NCI-H2196 (cell line): ENCODE measurements at regions not wholly inside any gene's neighbourhood (a gene's known extent, or its start where the extent isn't known, plus 50 kb on each side); places are given as distances from the start of the nearest gene placed in this dataset.
"Not testable (repeated sequence)": the region's sequence is repeated elsewhere in the genome, so short reads cannot be mapped to it uniquely, and the experiment has no call there.

Experiments used
- DNase-seq: peaks from one replicate; lab custom pipeline; 2025; ENCODE audit not compliant: unreplicated experiment; lab: John Stamatoyannopoulos, UW

DNA sequence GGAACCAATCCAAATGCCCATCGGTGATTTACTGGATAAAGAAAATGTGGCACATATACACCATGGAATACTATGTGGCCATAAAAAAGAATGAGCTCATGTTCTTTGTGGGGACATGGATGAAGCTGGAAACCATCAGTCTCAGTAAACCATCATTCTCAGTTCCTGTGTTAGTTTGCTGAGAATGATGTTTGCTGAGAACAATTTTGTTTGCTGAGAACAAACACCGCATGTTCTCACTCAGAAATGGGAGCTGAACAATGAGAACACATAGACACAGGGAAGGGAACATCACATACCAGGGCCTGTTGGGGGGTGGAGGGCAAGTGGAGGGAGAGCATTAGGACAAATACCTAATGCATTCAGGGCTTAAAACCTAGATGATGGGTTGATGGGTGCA, 185.5 kb downstream of the ANXA1 start:
- not testable (repeated sequence) for DNase-seq

DNA sequence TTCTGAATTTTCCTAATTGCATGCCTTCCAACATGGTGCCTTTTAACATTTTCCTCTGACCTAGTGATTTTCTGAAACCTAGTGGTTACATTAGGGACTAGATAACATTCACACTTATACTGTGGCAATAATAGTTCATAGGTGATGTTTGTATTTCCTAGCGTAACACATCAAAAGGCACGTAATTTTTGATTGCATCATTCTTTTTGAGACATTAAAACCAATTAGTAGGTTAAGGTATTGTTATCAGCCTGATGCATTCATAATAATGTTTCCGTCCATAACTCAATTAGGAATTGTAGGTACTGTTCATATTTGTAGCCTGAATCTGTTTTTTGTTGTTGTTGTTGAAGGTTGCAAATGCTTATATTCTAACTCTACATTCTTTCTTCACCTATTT, 192.4 kb downstream of the ANXA1 start:
- no peak for DNase-seq

DNA sequence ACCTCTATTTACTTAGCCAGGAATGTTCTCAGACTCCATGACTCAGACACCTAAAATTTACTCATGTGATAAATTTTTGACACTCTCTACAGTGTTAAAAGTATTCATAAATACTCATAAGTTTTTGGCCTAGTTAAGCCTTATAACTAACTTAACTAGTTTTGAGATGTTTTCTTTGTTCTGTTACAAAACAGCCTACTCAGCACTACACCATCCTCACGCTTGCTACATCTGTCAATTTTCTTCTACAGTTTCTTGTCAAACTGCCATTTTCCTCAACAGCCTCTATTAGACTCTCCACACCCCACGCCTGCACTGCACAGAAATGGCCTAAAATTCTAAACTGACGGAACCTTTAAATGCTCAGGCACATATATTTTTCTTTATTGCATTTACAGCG, 195.5 kb downstream of the ANXA1 start:
- no peak for DNase-seq

DNA sequence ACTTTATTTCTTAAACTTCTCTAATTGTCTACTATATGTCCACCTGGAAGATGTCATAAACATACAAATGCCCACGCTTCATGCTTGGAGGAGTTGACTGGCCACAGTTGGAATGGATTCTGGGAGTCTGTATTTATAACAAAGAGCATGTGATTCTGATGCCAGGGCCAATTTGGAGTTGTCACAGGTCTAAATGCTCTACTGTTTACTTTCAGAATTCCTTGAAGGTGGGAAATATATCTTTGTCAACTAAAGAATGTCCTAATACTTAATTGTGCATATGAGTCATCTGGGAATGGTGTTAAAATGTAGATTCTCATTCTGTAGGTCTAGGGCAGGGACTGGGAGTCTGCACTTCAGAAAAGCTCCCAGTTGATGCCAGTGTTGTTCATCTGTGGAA, 196.1 kb downstream of the ANXA1 start:
- DNase-seq: no peak

DNA sequence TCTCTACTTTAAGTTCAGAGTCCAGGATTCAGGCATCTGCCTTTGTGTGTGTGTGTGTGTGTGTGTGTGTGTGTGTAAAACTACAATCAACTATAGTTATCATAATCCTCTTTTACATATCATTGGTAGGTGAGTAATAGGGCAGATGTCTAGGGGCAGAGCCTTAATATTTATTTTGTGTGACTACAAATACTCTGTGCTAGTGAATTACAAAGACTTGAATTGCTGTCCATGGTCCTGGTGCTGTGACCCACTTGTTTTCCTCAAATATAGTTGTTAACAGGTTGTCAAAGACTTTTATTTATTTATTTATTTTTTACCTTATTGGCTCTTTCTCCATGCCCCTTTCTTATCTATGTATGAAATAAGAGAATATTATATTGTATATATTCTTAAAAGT, 196.8 kb downstream of the ANXA1 start:
- no peak for DNase-seq

DNA sequence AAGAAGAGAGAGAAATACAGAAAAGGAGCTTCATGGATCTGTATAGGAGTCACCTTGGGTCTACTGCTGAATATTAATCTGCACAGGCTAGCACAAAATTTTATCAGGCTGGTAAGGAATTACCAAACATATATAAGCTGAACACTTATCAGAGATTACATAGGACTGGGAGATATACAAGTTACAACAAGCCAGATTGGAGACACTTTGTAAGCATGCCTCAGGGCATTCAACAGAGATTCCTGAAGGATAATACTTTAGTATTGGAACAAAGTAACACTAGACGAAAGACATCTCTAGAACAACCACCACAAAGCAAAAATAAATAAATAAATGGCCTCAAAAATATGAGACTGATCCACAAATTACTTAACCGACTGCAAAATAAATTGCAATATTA, 197.8 kb downstream of the ANXA1 start:
- no peak for DNase-seq

DNA sequence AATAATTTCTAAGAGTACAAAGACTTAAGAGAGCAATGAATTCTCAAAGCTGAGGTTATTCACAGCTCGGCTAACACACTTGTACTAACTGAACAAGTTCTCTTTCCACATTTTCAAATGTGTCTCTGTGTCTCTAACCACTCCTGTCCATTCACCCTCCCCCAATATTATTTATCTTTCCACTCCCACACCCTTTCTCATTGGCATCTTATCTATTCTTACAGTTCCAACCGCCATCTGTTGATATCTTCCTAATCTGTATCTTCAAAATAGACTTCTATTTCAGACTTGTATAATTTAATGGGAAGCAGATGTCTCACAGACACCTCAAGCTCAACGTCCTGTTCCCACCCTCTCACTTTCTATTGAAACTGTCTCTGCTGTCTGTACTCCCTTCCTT, 205.9 kb downstream of the ANXA1 start:
- no peak for DNase-seq

DNA sequence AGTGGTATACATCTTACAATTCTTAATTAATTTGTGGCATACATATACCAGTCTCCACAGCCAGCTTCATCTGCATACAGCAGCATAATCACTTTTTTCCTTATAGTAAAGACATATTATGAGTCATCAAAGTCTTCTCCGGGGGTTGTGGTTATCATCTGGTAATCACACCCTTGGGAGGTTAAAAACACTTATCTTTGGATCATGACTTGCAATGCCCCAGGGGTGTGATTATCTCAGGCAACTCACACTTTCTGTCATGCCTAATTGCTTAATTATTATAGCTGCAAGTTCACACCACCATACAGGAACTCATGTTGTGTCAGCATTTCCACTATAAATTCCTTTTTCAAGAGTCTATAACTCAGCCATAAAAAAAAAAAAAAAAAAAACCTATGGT, 218.4 kb downstream of the ANXA1 start:
- DNase-seq: no peak

DNA sequence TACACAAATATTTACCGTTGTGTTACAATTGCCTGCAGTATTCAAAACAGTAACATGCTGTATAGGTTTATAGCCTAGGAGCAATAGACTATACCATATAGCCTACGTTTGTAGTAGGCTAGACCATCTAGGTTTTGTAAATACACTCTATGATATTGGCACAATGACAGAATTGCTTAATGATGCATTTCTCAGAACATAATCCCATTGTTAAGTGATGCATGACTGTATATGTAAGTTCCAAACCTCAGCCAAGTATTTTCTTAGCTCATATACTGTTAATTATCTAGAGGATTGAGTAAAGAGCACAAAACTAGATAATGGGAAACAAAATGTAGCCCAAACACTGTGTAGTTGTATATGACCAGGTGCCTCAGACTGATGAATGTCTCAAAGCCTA, 220.1 kb downstream of the ANXA1 start:
- DNase-seq: no peak

DNA sequence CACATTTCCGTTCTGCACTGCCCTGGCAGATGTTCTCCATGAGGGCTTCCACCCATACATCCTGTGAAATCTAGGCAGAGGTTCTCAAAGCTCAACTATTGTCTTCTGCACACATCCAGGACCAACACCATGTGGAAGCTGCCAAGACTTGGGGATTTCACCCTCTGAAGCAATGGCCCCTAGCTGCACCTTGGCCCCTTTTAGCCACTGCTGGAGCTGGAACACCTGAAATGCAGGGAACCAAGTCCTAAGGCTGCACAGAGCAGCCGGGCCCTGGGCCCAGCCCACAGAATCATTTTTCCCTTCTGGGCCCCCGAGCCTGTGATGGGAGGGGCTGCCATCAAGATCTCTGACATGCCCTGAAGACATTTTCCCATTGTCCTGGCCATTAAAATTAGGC, 228.7 kb downstream of the ANXA1 start:
- no peak for DNase-seq

DNA sequence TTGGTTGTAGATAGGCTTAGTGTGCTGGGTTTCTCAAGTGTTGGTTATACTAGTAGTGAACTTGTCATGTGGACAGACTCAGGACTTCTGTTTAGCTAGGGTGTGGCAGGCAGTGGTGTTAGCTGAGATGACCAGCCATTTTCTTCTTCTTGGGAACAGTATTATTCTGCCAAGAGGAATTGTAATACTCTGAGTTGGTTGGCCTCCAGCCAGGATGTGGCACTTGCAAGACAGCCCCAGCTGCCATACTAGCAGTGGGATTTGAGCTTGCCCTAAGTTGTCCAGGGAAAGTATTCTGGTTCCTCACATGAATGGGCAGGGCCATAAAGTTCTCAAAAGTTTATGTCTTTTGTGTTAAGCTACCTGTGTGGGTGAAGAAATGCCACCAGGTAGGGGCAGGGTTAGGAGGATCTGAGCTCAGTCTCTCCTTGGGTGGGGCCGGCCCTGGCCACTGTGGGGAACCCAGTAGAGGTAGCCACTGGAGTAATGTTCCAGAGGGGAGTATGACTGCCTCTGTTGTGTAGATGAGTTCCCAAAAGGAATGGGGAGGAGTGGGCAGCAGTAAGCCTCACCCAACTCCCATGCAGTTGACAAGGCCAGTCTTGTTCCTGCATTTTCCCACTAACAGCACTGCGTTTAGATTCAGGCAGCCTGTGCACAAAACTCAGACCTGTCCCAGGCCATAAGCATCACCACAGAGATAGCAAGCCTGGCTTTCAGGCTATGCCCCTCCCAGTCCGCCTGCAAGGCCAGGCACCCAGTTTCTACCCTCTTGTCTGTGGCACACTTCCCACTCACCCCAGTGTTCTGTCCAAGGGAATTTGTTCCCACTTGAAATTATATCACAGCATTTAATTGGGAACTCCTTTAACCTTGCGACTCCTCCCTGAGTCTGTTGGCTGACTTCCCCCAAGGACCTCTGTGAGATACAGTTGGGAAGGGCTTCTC, 250.7 kb downstream of the ANXA1 start:
- no peak for DNase-seq

DNA sequence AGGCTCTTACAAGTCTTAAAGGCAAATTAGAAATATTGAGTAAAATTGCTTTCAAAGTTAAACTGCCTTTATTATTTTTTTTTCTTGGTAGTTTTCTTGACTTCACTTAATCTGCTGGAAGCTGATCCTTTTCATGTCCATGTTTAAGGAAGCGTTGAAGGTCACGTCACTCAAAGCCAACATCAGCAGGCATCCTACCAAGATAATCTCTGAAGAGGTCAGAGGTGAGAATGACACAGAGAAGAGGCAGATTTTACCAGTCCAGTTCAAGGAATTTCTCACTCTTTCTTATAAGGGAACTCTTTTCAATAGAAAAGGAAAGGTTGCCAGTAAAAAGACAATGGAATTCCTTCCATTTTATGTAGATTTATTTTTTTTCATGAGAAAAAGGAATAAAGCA, 259.8 kb downstream of the ANXA1 start:
- no peak for DNase-seq

DNA sequence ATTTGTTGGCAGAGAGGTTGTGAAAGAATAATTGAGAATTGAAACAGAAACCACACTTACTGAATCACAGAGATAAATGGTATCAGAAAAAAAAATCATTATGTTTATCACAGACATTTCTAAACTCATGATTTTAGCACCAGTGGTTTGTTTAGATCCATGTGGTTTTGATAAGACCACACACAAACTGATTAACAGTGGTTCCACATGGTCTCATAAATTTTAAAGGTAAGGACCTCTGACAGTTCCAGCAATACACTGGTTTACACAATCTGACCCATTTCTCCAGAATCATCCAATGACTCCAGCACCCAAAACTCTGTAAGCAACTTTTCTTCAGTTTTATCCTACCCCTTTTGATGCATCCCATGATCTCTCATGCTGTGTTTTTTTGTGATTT, 261.2 kb downstream of the ANXA1 start:
- DNase-seq: no peak

DNA sequence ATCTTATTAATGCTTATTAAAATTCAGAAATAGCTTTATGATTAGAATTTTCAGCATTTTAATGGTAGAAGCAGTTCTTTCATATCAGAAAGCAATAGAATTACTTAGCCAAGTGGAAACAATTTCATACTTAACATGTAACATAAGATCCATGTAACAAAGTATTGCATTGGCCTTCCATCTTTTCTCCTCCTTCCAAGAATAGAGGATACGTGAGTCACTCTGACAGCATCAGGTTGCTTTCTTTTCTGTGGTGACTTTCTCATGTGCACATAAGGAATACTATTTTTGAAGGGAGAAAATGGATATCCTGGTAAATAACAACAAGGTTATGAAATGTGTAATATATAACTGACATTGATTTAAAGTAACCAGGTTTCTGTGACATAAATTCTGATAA, 272.2 kb downstream of the ANXA1 start:
- DNase-seq: no peak

DNA sequence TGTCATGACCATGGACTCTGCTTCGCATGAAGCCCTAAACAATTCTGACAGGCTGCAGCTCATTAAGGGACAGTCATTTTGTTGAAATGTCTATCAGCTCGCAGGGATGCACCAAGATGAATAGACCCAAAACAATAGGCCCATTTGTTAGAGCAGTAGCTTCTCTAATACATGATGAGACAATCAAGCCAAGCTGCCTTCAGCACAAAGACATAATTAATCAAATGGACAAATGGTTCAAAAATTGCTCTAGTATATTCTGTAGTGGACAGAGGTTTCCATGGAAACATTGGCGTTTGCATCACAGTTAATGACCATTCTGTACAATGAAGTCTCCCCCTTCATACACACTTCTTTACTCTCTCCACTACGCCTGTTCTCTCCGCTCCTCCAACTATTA, 274.6 kb downstream of the ANXA1 start:
- DNase-seq: no peak

DNA sequence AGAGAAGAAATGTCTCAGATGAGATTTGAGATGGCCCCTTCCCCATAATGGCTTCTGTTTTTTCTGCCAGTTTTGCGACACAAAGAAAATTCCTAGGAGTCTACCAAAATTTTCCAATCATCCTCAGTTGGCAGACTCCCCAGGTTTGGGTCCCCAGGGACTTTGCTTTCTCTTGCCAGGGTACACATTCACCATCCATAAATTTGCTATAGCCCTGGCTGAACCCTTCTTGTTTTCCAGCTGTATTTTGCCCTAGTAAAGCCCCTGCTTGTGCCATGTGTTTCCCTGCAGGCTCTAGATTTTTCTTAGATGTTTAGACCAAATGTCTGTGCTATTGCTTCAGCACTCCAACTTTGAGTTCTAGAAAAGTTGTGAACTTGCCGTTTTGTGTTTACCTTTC, 283.2 kb downstream of the ANXA1 start:
- no peak for DNase-seq

DNA sequence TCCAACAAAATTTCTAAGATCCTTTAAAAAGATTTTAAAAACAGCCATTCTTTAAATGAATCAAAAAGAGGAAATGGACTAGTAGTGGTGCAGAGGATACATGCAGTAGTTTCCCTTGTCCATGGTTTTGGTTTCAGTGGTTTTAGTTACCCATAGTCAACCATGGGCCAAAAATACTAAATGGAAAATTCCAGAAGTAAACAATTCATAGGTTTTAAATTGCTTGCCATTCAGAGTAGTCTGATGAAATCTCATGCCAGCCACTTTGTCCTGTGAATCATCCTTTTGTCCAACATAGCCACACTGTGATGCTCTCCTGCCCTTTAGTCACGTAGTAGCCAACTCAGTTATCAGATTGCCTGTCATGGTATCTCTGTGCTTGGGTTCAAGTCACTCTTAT, 286.1 kb downstream of the ANXA1 start:
- no peak for DNase-seq

DNA sequence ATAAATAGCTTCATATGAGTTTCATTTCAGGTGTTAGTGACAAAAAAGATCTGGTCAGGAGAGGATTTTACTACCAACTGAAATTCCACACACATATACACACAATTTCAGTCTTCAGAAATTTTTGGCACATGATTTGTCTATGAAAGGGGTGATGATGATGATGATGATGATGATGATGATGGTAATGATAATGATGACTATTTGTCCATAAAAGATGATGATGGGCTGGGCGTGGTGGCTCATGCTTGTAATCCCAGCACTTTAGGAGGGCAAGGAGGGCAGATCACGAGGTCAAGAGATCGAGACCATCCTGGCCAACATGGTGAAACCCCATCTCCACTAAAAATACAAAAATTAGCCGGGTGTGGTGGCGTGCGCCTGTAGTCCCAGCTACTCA, 288.2 kb downstream of the ANXA1 start:
- DNase-seq: not testable (repeated sequence)

DNA sequence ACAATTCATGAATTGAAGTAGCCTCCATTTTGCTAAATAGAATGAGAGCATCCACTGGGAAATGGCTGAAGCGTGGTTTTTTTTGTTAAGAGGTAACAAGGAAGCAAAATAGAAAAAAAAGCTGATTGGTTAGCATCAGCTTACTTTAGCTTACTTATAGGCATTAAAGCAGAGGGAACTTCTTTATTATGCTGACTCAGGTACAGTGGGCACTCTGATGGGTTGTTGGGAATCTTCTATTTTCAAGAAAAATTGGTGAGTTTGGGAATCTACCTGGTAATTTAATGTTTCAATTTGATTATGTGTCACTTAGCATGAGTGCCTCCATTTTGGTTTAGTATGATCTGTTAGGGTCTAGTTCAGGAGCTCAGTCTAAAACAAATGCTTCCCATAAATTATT, 289.6 kb downstream of the ANXA1 start:
- no peak for DNase-seq

DNA sequence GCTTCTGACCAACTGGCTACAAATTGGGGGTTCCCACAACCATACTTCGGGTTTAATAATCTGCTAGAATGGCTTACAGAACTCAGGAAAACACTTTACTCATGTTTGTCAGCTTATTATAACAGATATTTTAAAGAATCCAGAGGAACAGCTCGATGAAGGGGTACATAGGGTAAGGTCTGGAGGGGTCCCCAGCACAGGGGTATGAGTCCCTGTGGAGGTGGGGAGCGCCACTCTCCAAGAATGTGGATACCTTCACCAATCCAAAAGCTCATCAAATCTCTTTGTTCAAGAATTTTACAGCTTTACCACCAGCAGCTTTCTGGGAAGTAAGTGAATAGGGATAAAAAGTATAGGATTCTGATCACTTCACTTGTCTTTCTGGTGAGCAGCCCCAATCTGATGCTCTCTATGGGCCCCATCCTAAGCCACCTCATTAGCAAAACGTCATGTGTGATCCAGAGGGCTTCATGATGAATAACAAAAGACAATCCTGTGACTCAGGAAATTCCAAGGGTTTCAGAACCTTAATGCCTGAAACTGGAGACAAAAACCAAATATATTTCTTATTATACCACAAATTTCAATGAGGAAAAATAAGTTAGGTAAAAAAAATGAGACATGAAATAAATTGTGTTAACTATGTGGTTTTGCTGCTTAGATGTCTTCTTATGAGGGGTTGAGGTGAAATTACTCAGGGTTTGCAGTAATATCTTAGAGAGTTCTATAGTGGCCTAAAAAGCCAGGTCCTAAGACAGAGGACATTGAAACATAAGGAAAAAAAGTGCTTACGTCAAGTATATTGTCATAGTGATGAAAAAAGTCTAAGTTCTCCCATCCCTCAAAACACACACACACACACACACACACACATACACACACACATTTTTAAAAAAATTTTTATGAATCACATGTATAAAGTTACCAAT, 290.5 kb downstream of the ANXA1 start:
- DNase-seq: no peak

DNA sequence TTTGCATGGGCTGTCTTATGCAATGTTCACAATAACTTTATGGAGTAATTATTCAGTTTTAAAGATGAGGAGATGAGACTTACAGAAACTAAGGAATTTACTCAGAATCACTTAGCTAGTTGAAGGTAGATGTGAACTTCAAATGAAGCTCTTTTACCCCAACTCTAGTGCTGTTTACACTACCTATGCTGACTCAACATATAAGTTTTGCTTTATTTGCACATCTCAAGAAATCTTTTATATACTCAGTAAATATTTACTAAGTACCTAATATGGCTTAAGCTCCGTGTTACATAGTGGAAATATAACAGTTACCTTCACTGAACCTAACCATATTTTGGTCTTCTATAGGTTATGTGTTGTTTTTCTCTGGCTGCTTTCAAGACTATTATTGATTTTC, 293.2 kb downstream of the ANXA1 start:
- DNase-seq: no peak

DNA sequence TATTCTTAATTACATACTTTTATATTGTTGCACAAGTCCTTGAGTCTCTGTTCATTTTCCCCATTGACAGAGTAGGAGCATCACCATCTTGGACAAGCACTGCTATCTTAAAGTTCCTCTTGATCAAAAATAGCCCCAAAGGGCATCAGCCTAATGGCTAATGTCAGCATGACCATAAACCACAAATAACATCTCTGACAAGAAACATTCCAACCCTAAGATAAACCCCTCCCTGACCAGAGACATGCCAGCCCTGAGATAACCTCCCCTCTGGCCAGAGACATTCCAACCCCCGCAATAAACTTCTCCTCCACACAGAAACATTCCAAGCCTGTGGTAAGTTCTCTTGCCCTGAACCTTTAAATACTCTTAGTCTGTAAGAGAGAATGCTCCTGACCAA, 293.7 kb downstream of the ANXA1 start:
- not testable (repeated sequence) for DNase-seq
